ENCODE measurements at regions not wholly inside any gene's neighbourhood (a gene's known extent, or its start where the extent isn't known, plus 50 kb on each side); places are given as distances from the start of the nearest gene placed in this dataset.

GRCh38 chr11:104819107-104819506 lies 79.2 kb downstream of the CASP12 start:
- TF ChIP-seq, protein P1, sequence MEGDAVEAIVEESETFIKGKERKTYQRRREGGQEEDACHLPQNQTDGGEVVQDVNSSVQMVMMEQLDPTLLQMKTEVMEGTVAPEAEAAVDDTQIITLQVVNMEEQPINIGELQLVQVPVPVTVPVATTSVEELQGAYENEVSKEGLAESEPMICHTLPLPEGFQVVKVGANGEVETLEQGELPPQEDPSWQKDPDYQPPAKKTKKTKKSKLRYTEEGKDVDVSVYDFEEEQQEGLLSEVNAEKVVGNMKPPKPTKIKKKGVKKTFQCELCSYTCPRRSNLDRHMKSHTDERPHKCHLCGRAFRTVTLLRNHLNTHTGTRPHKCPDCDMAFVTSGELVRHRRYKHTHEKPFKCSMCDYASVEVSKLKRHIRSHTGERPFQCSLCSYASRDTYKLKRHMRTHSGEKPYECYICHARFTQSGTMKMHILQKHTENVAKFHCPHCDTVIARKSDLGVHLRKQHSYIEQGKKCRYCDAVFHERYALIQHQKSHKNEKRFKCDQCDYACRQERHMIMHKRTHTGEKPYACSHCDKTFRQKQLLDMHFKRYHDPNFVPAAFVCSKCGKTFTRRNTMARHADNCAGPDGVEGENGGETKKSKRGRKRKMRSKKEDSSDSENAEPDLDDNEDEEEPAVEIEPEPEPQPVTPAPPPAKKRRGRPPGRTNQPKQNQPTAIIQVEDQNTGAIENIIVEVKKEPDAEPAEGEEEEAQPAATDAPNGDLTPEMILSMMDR (IDR thresholded peaks at IDR 0.05; ENCODE audit: insufficient read depth, low read length, poor library complexity, severe bottlenecking), result no peak
- no peak for TF ChIP-seq EZH2phosphoT487 (conservative IDR thresholded peaks at IDR 0.05; ENCODE audit: low read length)

All from SU-DHL-6 (cell line).